ENCODE measurements at regions not wholly inside any gene's neighbourhood (a gene's known extent, or its start where the extent isn't known, plus 50 kb on each side); places are given as distances from the start of the nearest gene placed in this dataset.
"Not testable (repeated sequence)": the region's sequence is repeated elsewhere in the genome, so short reads cannot be mapped to it uniquely, and the experiment has no call there.

DNA sequence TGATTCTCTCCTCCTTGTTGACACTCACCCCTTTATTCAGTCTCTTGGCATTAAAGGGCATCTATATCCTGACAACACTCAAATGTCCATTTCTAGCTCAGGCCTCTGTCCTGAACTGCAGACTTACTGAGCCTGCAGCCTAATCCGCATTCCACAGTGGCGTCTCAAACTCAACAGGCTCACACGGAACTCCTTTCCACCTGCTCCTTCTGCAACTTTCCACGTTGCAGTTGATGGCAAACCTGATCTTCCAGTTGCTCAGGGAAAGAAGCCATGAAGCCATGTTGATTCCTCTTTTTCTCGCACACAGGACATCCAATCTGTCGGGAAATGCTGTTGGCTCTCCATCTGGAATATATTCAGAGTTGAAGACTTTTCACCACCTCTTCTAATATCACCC lies 522.4 kb downstream of the CCSER2 start:
- no peak for DNase-seq (ENCODE audit: low spot score)

DNA sequence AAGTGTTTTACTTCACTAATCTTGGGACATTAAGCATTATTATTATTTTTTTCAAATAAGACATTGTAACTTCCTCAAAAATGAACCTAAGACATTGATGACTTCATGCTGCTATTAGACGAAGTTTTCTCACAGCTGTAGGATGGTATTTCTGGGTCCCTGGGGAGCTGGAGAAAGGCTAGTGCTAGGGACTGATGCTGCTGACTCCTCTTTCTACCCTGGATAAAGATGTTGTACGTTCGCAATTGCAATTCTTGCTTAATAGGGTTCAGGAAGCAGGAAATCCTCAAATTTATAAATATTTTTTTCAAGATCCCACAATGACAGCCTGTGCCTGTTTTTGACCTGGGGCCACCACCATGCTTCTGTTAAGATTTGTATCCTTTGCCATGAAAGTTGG lies 526.0 kb downstream of the CCSER2 start:
- no peak for DNase-seq (ENCODE audit: low spot score)

DNA sequence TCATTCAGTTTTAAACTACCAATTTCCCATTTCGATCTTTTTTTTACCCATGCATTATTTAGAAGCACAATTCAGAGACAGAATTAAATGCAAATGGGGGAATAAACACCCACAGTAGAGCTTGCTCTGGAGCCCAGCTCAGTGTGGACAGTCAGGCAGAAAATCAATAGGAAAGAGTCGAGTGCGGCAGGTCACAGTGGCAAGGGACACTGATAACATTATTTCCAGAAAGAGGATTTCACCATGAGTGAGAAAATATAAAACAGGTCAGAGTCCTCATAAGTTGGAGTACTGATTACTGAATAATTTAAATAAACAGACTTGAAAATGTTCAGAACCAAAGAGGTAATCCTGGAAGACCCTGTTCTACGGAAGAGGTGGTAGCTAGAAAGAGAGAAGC lies 532.5 kb downstream of the CCSER2 start:
- no peak for DNase-seq (ENCODE audit: low spot score)

DNA sequence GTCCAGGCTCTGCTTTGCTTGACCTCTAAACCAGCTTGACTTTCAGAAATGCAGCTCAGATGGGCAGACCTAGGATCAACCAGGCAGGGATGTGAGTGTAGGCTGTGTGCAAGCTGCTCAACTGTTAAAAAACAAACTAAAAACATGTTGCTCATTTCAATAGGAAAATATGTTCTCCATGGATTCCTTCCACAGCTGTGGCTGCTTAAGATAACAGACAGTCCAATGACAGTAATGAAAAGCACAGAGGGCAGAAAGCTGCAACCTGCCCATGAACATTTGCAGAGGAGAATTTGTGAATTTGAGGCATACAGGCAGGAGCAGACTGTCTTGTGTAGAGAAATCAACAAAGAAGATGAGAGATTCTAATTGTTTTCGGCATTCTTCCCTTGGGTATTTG lies 534.2 kb downstream of the CCSER2 start:
- no peak for DNase-seq (ENCODE audit: low spot score)

DNA sequence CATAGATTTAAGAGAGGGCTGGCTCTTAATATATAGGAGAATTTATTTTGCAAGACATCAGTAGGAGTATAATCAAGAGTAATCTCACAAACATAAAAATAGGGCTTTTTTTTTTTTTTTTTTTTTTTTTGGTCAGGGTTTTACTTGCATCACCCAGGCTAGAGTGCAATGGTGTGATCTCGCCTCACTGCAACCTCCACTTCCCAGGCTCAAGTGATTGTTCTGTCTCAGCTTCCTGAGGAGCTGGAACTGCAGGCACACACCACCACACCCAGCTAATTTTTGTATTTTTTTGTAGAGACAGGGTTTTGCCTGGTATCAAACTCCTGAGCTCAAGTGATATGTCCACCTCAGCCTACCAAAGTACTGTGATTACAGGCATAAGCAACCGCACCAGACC lies 535.3 kb downstream of the CCSER2 start:
- DNase-seq (ENCODE audit: low spot score): no peak

DNA sequence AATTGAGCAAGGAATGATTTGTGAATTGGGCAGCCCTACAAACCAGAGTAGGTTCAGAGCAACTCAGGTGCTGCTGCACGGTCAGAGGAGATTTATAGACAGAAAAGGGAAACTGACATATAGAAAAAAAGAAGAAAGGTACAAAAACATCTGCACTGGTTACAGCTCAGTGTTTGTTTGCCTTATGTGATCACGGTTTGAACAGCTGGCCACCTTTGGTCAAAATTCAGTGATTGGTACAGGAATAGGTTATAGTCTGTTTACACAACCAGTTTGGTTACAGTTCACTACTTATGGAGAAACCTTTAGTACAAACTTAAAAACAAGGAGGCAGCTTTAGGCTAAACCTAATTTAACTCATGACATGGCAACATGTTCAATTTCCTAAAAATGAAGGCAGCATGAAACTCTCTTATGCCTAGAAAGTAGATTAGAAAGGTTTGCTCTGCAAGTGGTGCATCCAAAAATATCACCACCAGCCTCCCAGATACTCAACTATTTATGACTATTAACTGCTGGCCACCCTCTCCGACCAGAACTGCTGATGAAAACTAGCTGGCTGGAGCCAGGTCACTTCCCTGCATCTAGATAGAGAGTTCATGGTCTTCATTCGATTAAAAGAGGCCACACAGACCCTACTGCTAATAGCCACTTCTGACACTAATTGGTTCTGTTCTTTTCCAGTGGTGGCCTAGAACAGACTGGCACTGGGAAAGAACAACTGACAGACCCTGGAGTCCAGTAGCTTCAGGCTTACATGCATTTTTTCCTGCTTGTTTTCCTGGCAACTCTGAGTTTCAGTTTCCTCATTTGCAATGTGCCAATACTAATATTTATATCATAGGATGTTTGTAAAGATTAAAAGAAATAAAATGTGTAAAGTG lies 548.0 kb downstream of the CCSER2 start:
- no peak for DNase-seq (ENCODE audit: low spot score)

DNA sequence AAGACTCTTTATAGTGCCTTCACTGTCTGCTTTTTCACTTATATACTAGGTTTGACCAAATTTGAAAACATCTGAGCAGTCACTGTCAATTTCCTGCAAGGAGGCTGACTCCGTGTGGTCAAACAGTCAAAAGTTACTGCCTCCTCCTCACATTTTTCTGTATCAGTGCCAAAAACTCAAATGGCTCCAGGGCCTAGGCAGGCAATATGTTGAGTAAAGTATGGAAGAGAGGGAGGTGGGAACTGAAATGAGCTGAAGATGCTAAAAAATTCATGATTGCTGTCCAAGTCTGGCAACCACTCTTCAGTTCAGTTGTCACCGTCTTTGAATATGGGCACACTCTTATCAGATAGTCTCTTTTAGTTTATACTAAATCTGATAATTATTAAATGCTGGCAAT lies 551.6 kb downstream of the CCSER2 start:
- DNase-seq (ENCODE audit: low spot score): no peak

DNA sequence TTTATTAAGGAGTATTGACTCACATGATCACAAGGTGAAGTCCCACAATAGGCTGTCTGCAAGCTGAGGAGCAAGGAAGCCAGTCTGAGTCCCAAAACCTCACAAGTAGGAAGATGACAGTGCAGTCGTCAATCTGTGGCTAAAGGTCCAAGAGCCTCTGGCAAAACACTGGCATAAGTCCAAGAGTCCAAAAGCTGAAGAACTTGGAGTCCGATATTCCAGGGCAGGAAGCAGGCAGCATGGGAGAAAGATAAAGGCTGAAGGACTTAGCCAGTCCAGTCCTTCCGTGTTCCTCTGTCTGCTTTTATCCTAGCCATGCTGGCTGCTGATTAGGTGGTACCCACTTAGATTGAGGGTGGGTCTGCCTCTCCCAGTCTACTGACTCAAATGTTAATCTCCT lies 553.3 kb downstream of the CCSER2 start:
- not testable (repeated sequence) for DNase-seq (ENCODE audit: low spot score)

DNA sequence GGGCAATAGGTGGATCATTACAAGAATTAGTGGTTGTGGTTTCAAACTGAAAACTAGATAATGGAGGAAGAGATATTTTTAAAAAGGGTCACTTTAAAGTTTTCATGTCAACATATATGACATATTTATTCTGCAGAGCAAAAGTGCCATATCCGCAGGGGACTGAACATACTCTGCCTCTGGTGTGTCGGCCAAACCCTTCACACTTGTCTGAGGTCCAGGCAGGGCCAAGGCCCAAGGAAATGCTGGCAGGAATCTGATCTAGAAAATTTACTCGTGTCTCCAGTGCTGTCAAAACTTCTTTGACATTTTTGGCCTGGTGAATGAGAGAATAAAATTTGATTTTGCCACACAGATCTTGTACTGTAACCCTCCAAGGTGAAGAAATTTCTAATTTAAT lies 562.3 kb downstream of the CCSER2 start:
- DNase-seq (ENCODE audit: low spot score): no peak

- DNase-seq (ENCODE audit: low spot score): no peak
These were observed 563.2 kb downstream of the CCSER2 start for GRCh38 chr10:84891631-84892030.

GRCh38 chr10:84895541-84895940 lies 567.2 kb downstream of the CCSER2 start:
- DNase-seq (ENCODE audit: low spot score): no peak

DNA sequence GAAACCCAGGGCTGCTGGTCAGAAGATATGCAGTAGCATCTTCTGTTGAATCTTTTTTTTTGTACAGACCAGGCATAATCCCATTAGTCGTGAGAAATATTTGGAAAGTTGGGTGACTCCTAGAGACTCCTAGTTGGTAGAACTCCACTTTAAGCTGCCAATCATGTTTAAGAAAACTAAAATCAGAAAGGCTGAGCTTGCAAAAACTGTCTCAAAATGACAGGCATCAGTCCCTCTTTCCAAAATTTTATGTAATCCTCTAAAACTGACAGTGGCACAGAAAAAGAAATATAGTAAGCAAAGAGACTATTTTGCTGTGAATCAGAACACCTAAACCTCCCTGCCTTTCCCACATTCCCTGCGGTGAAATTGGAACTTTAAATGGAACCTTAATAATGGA lies 568.5 kb downstream of the CCSER2 start:
- DNase-seq (ENCODE audit: low spot score): no peak

DNA sequence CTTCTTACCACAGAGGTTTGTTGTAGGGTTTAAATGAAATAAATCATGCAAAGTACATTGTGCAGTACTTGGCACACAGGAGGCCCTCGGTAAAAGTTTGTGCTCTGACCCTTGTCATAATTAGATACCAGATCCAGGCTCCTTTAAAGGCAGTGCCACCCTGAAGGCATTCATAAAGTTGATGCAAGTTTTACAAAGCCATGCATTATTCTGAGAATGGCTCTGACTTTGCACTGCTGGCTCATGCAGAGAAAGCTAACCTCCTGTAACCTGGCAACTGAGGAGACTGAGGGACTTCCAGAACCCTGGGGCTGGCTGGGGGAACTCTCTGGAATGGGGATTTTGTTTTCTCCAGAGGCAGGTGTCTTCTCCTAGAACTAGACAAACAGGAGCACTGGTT lies 570.9 kb downstream of the CCSER2 start:
- no peak for DNase-seq (ENCODE audit: low spot score)

DNA sequence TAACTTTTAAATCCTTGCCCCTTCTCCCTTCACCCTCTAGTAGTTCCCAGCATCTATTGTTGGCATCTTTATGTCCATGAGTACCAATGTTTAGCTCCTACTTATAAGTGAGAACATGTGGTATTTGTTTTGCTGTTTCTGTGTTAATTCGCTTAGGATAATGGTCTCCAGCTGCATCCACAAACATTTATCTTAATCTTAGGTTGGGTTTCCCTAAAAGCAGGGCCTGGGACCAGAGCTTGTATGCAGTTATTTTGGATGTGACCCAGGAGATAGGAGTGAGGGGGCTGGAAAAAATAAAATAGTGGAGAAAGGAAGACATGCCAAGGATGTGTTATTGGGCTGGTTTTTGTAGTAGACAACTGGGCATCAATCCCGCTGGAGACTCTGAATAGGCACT lies 571.8 kb downstream of the CCSER2 start:
- no peak for DNase-seq (ENCODE audit: low spot score)

DNA sequence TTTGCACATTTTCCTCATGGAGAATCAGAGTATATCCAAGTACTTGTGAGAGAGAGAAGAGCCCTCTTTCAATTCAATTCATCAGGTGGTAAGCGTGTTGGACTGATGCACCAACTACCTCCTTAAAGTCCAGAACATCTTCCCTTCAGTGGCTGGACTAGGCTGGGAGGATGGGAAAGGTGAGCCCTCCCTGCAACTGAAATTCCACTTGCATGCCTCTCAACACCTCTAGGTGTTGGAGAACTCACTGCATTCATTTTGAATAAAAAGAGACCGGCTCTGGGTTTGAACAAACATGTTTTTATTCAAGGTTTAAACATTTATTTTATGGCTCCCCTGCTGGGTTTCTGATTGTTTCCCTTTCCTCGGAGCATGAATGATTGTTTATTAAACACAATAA lies 573.5 kb downstream of the CCSER2 start:
- no peak for DNase-seq (ENCODE audit: low spot score)

GRCh38 chr10:84902553-84902952 lies 574.2 kb downstream of the CCSER2 start:
- DNase-seq (ENCODE audit: low spot score): no peak

- no peak for DNase-seq (ENCODE audit: low spot score)
These were observed 574.9 kb downstream of the CCSER2 start for GRCh38 chr10:84903320-84903719.

DNA sequence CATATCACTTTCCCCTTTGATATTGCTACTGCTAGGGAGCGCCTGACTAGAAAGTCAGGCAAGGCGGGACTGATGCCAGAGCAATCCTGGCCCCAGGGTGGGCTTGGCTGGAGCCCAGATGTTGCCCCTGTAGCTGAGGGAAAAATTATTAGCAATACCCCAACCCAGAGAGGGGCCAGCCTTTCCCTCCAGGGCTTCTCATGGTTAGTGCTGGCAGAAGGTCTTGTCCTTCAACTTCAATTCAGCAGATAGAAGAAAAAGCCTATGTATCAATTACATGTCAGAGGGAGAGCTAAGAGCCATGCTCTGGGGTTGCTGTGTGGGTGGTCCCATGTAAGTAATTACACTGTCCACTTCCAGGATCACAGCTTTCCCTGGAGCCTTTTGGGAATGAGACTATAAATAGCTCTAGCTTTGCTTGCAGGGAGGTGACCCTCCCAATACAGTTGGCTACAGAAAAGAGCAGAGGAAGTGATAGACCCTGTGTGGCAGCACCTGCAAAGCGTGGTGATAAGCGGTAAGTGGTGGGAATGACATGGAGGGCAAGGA lies 579.1 kb downstream of the CCSER2 start:
- DNase-seq (ENCODE audit: low spot score): no peak

GRCh38 chr10:84908491-84908890 lies 580.1 kb downstream of the CCSER2 start:
- no peak for DNase-seq (ENCODE audit: low spot score)

DNA sequence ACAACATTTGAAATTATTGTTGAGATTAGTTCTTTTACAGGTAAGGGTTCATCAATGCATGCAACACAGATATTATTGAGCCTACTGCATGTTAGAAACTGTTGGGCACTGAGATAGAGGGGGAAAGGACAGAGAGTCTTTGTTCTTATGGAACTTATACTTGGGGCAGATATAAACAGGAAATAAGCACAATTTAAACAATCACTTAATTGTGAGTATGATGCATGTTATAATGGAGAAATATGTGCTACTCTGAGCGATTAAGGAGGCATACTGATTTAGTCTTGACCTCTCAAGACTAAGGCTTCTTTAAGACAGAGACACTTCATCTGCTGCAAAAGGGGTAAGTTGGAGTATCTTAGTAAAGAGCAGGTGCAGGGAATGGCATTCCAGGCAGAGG lies 593.3 kb downstream of the CCSER2 start:
- DNase-seq (ENCODE audit: low spot score): no peak

- no peak for DNase-seq (ENCODE audit: low spot score)
These were observed 595.7 kb downstream of the CCSER2 start for GRCh38 chr10:84924131-84924530.

GRCh38 chr10:84925495-84925894 lies 597.1 kb downstream of the CCSER2 start:
- DNase-seq (ENCODE audit: low spot score): no peak

GRCh38 chr10:84933402-84933801 lies 605.0 kb downstream of the CCSER2 start:
- DNase-seq (ENCODE audit: low spot score): no peak

DNA sequence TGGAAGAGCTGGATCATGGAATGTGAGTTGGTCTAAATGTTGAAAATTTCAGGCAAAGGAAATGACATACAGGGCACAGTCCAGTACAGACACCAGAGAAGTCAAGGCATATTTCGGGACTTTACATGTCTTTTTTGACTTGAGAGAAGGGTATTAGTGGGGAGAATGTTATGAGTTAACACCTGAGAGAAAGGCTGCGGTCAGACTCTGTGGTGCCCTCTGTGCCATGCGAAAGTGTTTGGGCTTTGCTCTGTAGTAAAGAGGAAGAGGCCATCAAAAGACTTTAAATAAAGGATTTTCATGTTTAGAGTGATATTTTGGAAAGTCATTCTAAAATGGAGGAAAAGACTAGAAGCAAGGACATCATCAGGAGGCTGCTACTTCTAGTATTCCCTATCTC lies 607.4 kb downstream of the CCSER2 start:
- DNase-seq (ENCODE audit: low spot score): no peak
